NCI-H1092 (cell line): ENCODE measurements at regions not wholly inside any gene's neighbourhood (a gene's known extent, or its start where the extent isn't known, plus 50 kb on each side); places are given as distances from the start of the nearest gene placed in this dataset.
"Not testable (repeated sequence)": the region's sequence is repeated elsewhere in the genome, so short reads cannot be mapped to it uniquely, and the experiment has no call there.

Experiments used
- DNase-seq: peaks from one replicate; lab custom pipeline; 2025; lab: John Stamatoyannopoulos, UW

DNA sequence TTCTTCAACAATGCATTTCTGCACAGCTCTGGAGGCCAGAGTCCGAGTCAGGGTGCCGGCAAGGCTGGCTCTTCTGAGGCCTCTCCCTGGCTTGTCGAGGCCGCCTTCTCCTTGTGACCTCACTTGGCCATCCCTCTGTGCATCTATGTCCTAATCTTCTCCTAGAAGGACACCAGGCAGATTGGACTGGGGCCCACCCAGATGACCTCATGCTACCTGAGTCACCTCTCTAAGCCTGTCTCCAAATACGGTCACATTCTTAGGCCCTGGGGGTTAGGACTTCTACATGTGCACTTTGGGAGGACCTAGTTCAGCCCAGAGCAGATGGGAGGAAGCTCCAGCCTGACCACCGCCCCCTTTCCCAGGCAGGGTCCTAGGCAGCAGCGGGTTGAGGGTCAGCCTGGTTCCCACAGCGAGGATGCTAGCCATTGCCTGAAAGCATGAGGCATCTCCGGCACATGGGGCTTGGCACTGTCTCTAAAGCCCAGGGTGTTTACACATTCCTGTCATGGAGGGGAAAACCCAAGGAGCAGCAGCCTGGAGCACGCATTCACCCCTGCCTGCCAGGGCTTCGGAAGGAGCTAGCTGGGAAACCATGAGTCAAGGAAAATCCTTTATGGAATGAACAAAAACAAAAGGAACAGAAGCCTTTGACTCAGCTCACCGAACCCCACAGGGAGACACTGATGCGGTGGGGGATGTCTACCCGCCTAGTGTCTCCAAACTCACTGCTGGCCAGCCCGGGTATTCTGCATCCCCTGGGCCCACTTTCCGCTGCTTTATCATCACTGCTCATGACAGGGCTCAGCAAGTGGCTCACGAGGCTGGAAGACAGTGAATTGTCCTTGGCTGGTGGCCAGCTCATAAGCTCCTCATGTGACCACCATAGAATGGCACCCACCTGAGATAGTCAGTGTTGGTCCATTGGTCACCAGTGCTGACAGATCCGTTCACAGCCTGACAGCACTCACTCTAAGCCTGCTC is 140.2 kb upstream of the ZNF469 start:
- not testable (repeated sequence) for DNase-seq

GRCh38 chr16:88243921-88244320 is 138.8 kb upstream of the ZNF469 start:
- DNase-seq = not testable (repeated sequence)

DNA sequence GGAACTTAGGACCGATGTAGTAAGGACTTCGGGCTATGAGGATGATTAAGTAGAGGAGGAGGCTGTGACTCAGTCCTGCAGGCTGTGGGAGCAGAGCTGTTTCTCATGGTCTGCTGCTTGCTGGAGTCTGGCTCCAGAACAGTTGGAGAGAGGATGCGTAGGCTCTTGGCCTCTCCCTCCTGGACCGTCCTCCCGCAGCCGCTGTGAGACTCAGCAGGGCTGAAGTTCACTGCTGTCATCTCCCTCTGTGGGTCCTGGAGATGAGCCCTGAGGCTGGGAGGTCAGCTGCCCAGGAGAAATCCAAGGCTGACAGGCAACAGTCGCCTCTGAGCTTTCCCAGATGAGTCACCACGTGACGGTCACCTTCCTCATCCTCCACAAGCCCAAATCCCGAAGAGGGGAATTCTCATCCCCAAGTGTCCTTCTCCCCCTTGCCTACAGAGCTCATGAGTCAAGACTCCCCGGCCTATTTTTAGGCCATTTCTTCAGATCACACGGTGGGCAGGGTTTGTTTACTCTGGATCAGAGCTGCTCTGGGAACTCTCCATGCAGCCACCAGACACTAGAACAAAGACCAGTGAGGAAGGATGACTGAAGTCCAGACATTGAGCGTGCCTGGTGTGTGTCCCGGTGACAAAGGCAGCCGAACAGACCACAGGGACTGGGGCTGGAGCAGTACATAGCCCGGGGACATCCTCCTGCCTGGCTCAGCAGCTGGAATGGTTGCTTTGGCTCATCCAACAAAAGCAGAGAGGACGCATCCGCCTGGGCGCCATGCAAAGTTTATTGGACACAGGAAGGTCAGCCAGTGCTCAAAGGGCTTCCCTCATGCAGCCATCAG is 137.3 kb upstream of the ZNF469 start:
- DNase-seq = not testable (repeated sequence)

GRCh38 chr16:88246955-88247582 is 135.7 kb upstream of the ZNF469 start:
- not testable (repeated sequence) for DNase-seq

GRCh38 chr16:88247583-88247966 is 135.2 kb upstream of the ZNF469 start:
- DNase-seq = not testable (repeated sequence)

- not testable (repeated sequence) for DNase-seq
Observed at GRCh38 chr16:88248761-88249160, 134.0 kb upstream of the ZNF469 start.

GRCh38 chr16:88250381-88250780 is 132.4 kb upstream of the ZNF469 start:
- not testable (repeated sequence) for DNase-seq

- not testable (repeated sequence) for DNase-seq
Observed at GRCh38 chr16:88252057-88252794, 130.5 kb upstream of the ZNF469 start.

DNA sequence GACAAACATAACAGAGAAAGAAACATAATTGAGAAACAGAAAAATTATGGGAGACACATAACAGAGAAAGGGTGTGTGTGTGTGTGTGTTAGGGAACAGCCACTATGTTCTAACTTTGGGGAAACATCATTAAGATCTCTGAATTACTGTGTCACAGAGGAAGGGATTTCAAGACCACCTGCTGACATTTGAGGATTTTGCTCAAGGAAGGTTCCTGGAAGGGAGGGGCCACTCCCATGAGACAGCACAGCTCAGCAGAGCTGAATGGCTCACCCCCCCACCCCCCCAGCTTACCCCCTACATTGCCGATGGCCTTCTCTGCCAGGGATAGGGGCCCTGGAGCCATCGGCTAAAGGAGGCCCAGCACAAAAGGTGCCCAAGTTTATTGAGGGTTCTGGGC is 124.6 kb upstream of the ZNF469 start:
- DNase-seq = not testable (repeated sequence)

DNA sequence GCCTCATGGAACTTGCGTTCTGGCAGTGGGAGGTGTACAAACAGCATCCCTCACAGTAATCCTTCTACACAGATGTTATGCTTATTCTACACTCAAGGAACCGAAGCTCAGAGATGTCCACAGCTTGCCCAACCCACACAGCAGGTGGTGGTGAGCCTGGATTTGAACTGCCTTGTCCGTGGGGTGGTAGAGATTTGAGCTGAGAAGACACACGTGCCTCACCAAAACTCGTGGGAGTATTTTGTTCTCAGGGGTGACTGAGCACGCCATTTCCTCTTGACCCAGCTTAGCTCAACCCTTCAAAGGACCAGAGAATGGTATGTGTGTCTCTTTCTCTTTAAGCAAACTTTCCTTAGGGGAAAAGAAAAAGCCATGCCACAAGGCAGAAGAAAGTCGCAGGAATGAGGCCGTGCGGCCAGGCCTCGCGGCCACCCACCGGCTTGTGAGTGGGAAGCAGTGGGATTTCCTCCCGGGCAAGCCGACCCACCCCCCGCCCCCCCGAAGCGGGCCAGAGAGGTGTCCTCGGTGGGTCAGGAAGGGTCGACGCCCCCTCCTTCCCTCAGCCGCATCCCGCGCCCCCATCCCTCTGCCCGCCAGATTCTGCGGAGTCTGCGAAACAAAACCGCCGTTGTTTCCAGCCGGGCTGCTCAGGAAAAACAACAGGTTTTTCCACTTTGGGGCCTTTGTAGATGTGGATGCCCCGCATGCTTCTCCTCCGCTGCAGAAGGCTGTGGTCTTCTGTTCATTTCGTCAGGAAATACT is 123.8 kb upstream of the ZNF469 start:
- not testable (repeated sequence) for DNase-seq

- DNase-seq = not testable (repeated sequence)
Observed at GRCh38 chr16:88259538-88259937, 123.2 kb upstream of the ZNF469 start.

DNA sequence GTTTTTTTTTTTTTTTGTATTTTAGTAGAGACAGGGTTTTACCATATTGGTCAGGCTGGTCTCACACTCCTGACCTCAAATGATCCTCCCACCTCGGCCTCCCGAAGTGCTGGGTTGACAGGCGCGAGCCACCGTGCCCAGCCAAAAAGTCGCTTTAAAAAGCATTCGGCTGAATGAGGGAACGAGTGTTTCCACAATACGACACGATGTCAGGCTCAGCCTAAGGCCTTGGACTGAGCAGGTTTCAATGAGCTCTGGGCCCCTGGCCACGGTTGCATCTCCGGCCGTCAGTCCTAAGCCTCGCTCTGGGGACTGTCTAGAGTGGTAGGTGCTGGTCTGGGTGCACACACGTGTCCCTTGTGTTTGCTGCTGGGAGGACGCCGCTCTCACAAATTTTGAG is 122.6 kb upstream of the ZNF469 start:
- DNase-seq = not testable (repeated sequence)

GRCh38 chr16:88260881-88261665 is 121.7 kb upstream of the ZNF469 start:
- DNase-seq = not testable (repeated sequence)

DNA sequence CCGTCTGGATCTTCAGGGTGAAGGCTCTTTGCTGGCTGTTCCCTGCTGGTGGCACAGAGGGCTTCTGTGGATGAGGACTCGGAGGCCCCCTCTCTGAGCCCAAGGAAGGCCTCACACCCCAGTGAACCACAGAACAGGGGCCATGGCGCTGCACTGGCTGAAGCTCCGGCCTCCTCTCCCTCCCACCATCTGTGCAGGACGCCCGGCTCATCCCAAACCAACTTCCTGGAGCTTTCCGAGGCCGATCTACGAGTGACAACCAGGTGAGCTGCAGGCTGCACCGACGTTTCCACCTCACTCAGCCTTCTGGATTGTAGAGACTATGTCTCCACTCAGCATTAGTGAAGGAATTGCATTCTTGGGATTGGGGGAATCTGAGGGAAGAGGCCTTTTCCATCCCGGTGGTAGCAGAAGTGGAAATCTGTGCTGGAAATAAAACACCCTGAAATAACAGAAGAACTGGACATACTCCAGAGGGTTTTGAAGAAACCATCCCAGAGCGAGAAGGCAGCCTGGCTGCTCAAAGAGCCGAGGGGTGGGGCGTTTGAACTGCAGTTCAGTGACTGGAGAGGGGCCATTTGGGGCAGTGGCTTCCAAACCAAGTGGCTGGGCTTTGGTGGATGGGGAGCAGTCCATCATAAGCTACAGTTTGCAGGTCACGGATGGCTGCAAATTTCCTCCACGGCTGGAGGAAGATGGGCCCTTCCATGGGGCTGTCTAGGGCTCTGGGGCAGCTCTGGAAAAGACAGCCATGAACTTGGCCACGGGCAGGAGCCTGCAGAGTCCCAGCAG is 120.7 kb upstream of the ZNF469 start:
- not testable (repeated sequence) for DNase-seq

DNA sequence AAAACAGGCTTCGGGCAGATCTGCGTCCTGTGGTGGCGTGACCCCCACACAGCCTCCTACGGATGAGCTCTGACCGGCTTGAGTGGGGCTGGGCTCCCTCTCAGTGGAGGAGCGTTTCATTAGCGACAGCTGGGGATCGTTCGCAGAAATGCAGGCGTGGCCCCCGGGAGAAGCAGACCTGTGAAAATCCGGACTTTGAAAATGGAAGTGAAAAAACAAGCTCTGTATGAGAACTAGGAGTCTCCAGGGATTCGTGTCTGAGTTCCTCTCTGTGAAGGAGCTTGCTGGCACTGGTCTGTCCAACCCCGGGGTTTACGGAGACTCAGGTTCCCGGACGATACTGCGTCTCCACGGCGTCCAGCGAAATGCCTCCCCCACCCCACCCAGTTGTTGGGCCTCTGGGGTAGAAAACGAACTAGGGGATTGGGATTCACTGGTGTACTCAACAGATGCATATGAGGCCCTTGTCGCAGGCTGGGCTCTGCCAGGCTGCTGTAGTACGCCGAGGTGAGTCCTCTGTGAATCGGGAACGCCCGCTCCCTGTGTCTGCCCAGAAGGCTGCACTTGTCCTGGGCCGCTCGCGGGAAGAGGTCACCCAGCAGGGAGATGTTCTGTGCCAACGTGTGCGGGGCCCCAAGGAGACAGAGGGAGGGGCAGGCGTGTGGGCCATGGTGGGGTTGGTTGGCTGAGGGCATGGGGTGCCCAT is 119.7 kb upstream of the ZNF469 start:
- DNase-seq = not testable (repeated sequence)

DNA sequence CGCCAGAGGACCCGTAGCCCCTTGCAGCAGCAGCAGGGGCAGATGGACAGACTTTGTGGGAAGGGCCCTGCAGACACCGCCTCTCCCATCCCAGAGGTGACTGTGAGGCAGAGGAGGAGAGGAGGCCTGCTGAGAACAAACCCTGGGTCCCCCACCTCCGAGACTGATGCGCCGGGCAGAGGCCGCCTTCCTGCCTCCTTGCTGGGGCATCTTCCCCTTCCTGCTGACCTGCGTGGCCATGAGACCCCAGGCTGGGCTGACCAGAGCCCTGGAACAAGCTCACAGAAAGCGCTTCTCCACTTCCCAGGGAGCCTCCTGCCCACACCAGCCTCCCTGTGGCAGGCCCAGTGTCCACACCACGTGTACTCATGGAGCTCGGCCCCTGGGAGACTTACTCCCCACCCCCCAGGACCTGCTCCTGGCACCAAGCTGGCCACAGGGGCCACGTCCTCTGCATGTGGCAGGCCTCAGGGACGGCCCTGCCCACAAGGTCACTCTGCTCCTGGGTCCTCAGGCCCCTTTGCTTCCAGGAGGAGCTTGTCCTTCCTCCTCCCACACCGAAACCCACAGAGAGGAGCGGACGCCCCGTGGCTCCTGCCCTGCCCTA is 119.0 kb upstream of the ZNF469 start:
- not testable (repeated sequence) for DNase-seq

DNA sequence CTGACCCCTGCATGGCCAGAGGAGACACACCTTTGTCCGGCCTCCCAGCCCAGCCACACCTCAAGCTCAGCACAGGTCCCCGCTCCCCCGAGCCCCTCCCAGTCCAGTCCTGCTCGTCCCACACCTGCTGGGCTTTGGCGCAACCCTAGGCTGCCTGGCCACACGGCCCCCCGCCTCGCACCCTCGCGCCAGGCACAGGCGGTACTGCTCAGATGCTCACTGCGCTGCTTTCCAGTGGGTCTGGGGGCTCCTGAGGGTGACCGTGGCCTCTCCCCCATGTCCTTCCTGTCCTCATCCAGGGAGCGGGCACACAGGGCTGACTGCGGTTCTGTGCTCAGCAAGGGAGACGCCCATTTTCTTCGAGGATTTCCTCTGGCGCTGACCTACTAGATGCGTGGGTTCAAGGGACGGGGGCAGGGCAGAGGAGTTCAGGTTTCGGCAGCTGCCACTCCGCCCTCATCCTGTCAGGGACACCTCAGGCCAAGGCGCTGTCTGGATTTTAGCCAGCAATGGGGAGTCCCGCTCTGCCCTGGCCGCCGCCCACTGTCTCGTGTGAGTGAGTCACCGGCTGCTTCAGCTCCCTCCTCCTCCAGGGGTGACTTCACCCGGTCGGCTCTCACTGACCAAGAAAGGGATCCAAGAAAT is 118.0 kb upstream of the ZNF469 start:
- DNase-seq = no peak
